ENCODE measurements at regions not wholly inside any gene's neighbourhood (a gene's known extent, or its start where the extent isn't known, plus 50 kb on each side); places are given as distances from the start of the nearest gene placed in this dataset.

DNA sequence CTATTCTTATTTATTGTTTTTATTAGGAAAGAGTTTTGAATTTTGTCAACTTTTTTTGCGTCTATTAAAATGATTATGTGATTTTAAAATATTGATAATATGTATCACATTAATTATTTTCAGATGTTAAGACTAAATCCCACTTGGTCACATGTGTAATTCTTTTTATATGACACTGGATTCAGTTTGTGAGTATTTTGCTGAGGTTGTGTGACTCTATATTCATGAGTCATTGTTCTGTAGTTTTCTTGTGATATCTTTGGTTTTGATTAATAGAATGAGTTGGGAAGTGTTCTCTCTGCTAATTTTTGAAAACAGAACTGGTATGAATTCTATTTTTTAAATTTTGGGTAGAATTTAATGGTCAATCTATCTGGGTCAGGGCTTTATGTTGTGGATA, 317.9 kb downstream of the ETS1 start:
- no peak for DNase-seq (ENCODE audit: low read depth in 1 of 2, low spot score in 1 of 2)

DNA sequence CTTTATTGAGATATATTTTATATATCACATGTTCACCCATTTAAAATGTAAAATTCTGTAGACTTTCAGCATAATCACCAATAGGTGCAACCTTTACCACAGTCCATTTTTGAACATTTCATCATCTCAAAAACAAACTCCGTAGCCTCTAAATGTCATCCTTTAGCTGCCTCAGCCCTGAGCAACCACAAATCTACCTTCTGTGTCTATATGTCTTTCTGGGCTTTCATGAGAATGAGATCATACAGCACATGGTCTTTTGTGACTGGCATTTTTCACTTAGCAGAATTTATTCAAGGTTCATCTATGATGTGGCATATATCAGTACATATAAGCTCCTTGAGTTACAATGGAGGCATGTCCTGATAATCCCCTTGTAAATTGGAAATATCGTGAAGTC, 320.5 kb downstream of the ETS1 start:
- no peak for DNase-seq (ENCODE audit: low read depth in 1 of 2, low spot score in 1 of 2)

- no peak for DNase-seq (ENCODE audit: low read depth in 1 of 2, low spot score in 1 of 2)
Measured at GRCh38 chr11:128262463-128263345, 324.7 kb downstream of the ETS1 start.

DNA sequence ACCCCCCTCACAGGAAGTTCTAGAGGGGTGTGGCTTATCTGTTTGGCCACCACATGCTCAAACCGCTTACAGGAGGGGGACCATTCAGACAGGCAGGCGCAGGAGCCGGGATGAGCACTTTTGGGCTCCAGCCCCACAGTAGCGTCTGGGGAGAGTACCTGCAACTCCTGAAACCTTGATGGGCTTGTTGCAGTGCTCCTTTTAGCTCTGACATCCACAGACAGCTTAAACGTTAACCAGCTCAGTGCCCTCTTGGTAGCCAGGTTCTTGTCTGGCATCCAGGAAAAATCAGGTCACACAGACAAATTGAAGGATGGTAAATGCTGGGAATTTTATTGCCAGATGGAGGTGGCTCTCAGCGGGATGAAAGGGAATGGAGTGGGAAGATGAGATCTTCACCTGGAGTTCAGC, 326.3 kb downstream of the ETS1 start:
- DNase-seq (ENCODE audit: low read depth in 1 of 2, low spot score in 1 of 2) = no peak

- no peak for DNase-seq (ENCODE audit: low read depth in 1 of 2, low spot score in 1 of 2)
Measured at GRCh38 chr11:128260398-128260797, 327.0 kb downstream of the ETS1 start.

DNA sequence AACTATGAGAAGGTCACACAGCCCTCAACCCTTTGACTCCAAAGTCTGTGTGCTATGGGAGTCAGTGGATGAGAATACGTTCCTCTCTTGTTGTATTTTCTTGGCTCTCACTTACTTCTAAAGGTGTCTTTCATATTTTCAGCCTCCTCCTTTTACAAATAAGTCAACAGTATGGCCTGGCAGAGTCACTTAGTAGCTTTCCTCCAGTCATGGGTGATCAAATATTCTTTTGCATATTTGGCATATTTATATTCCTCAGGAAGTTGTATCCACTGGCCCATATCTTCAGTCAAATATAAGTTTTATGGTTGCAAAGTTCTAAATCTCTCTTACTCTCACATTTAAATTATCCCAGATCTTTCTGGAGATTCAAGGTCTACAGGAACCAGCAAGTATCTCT, 327.5 kb downstream of the ETS1 start:
- DNase-seq (ENCODE audit: low read depth in 1 of 2, low spot score in 1 of 2) = no peak

DNA sequence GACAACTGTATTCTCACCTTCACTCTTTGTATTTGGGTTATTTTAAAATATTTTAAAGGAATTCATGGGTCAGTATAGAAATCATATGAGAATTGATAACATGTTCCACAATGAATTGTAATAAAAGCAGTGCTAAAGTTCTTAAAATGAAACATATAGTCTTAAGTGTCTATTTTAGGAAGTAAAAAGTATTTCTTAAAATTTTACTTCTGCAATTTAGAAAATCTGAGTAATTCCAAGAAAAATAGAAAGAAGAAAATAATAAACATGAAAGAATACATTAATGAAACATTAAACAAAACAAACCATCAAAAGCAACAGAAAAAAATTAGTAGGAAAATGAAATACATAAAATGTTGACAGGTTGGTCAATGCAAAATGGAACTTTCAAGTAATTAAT, 332.4 kb downstream of the ETS1 start:
- DNase-seq (ENCODE audit: low read depth in 1 of 2, low spot score in 1 of 2) = no peak

- DNase-seq (ENCODE audit: low read depth in 1 of 2, low spot score in 1 of 2) = no peak
Measured at GRCh38 chr11:128251140-128251539, 336.2 kb downstream of the ETS1 start.

DNA sequence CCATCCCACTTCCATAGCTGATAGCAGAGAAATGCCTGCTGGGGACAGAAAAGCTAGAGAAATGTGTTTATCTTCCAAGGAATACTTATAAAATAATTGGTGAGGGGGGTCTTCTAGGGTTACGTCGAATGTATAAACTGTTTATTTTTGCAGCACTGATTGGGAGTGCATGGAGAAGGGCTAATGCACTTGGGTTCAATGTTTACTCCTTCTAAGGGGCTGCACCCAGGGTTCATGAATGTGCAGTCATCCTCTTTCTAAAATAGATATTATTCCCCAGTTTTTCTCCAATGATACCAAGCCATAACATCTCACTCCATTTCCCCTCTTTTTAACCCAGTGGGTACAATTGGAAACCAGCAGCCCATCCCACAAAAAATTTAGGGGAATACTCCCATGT, 336.9 kb downstream of the ETS1 start:
- no peak for DNase-seq (ENCODE audit: low read depth in 1 of 2, low spot score in 1 of 2)

GRCh38 chr11:128246810-128247594, 340.4 kb downstream of the ETS1 start:
- no peak for DNase-seq (ENCODE audit: low read depth in 1 of 2, low spot score in 1 of 2)

- DNase-seq (ENCODE audit: low read depth in 1 of 2, low spot score in 1 of 2) = no peak
Measured at GRCh38 chr11:128246364-128246801, 341.0 kb downstream of the ETS1 start.

- no peak for DNase-seq (ENCODE audit: low read depth in 1 of 2, low spot score in 1 of 2)
Measured at GRCh38 chr11:128244871-128245270, 342.5 kb downstream of the ETS1 start.

GRCh38 chr11:128242451-128242850, 344.9 kb downstream of the ETS1 start:
- no peak for DNase-seq (ENCODE audit: low read depth in 1 of 2, low spot score in 1 of 2)

DNA sequence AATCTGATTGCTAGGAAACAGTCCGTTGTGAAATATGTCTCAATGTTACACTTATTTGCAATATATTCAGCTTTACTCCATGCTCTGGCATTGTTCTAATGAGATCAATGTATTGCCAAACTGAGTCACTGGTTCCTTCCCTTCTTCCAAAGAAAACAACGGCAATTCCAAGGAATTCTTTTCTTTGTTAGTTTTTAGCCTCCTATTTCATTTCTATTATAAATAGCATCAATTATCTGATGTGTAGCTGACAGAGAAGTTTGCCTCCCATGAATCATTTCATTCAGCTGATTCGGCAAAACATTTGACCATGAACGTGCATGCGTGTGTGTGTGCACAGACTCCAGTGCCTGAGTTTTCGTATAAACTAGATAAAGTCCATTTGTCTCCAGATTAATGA, 346.8 kb downstream of the ETS1 start:
- DNase-seq (ENCODE audit: low read depth in 1 of 2, low spot score in 1 of 2) = no peak

GRCh38 chr11:128239306-128239705, 348.1 kb downstream of the ETS1 start:
- no peak for DNase-seq (ENCODE audit: low read depth in 1 of 2, low spot score in 1 of 2)

DNA sequence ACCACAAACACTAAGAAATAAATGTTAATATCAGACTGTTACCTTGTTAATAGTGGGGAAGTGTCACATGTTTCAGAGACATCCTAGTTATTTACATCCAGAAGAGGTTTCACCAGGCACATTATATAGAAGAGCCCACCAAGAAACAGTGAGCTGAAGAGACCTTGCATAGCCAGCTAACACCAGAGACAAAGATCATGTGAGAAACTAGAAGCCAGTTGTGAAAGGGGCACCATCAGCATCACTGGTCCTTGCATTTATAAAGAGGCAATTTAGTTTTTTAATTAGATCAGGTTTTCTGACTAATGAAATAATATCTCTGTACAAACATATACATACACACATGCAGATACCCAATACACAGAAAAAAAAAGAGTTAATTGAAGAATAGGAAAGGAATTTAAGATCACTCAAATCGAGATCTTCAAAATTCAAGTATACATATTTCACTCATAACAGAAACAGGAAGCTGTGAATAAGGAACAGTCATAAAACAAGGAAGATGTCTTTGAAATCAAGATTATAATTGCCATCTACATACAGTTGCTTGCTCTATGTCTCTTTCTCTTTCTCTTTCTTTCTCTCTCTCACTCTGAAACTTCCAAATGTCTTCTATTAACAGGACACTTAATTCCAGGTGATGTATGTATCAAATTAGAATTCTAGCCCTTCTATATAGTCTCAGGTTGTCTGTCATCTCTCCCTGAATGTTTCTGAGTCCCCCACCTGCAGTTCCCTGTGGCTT, 348.7 kb downstream of the ETS1 start:
- no peak for DNase-seq (ENCODE audit: low read depth in 1 of 2, low spot score in 1 of 2)

DNA sequence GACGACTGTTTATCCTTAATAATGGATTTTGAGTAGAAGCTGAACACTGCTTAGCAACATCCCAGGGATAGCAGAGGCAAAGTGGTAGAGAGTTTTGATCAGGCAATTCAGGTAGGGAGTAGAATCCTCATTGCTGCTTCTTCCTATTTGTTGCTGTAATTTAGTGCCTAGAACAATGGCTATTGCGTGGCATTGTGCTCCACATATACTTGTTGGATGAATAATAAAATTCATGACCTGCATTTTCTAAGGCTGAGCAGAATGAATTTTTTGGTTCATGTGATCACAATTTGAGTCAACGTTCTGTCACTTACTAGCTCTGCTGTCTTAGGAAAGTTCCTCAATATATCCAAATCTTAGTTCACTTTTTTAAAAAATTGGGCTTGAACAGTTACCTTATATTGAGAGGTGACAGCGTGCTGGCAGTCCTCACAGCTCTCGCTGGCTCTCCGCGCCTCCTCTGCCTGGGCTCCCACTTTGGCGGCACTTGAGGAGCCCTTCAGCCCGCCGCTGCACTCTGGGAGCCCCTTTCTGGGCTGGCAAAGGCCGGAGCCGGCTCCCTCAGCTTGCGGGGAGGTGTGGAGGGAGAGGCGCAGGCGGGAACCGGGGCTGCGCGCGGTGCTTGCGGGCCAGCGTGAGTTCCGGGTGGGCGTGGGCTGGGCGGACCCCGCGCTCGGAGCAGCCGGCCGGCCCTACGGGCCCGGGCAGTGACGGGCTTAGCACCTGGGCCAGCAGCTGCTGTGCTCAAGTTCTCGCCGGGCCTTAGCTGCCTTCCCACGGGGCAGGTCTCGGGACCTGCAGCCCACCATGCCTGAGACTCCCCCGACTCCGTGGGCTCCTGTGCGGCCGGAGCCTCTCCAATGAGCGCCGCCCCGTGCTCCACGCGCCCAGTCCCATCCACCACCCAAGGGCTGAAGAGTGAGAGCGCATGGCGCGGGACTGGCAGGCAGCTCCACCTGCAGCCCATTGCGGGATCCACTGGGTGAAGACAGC, 350.6 kb downstream of the ETS1 start:
- no peak for DNase-seq (ENCODE audit: low read depth in 1 of 2, low spot score in 1 of 2)

DNA sequence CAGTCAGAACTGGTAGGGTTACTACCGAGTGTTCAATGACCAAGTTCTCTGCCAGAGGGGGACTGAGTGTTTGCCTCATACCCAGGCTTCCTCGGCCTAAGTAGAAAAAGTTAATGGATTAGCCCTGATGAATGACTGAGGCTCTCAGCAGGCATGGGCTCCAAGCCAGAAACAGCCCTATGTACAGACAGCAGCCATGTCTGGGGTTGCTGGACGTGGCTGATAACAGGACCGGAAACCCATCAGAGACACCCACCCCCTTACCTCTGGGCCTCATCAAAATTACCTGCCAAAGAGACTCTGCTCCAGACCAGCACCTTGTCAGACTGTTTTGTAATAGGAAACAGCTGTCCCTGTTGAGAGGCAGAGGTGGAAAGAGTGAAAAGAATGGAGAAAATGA, 351.4 kb downstream of the ETS1 start:
- DNase-seq (ENCODE audit: low read depth in 1 of 2, low spot score in 1 of 2) = no peak

- DNase-seq (ENCODE audit: low read depth in 1 of 2, low spot score in 1 of 2) = no peak
Measured at GRCh38 chr11:128235426-128235825, 351.9 kb downstream of the ETS1 start.

GRCh38 chr11:128234143-128234542, 353.2 kb downstream of the ETS1 start:
- DNase-seq (ENCODE audit: low read depth in 1 of 2, low spot score in 1 of 2) = no peak

Measured in stimulated activated CD4-positive, alpha-beta T cell treated with anti-CD3 and anti-CD28 coated beads, Interleukin-15, amount 100 ng/mL, for 1 hour (primary cell).